GM18909 (cell line): ENCODE measurements at regions not wholly inside any gene's neighbourhood (a gene's known extent, or its start where the extent isn't known, plus 50 kb on each side); places are given as distances from the start of the nearest gene placed in this dataset.

Source experiments
- ATAC-seq: cut with Tn5 transposase; IDR thresholded peaks from one replicate; pipeline ENCODE4 v1.9.1; 2021; ENCODE audit warnings: mild to moderate bottlenecking; ENCODE audit not compliant: unreplicated experiment, poor library complexity

GRCh38 chr4:143273160-143273917 lies 63.3 kb upstream of the GAB1 start:
- no peak for ATAC-seq

- no peak for ATAC-seq
These were observed 55.8 kb upstream of the GAB1 start for GRCh38 chr4:143280861-143281260.

GRCh38 chr4:143281507-143282190 lies 55.0 kb upstream of the GAB1 start:
- peak; percentile 65 for ATAC-seq

DNA sequence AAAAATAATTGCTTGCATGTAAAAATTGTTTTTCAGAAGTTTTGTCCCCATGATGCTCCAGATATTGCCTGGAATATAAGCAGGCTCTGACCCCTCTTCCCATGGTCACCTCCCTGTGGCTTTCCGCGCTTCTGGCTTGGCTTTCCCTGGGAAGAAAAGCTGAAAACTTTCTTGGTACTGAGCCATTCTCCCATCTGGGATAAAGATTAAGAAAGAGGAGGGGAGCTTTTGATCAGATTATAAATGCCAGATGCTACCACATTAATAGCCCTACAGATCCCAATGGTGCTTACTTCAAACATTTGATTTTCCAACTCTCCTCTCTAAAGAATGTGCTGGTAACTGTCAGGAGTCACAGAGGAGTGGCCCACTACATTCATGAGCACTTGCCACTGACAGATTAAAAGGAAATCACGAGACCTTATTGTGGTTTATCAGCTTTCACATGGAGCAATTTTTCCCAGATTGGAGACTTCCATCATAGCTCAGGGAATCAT lies 54.4 kb upstream of the GAB1 start:
- no peak for ATAC-seq

DNA sequence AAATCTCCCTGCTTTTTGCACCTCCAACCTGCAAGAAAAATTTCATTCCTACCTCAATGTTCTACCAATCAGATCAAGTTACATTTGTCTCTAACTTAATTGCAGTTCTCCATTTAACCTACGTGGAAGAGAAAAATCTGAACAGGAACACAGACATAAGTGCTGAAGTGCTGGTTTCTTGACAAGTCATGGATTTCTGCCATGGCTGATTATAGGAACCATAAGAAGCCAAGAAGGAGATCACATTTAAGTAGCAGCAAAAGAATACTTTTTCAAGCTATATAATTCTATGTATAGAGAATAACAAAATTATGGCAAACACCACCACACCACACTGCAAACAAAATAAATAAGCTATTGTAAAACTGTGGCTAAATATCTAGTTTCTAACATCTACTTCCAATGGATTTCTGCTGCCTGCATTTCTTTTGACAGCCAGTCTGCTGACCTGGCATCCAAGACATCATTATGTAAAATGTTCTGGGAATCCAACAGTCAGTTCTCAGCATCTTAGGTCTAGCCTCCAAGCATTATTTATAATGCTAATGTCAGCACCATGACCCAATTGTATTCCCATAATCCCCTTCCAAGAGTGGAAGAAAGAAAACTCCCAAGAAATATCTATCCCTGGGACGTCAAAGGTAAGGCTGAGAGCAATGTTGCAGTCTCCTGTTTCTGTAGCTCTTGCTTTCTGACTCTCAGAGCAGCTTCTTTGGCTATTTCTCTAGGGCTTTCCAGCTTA lies 50.8 kb upstream of the GAB1 start:
- no peak for ATAC-seq

GRCh38 chr4:143286701-143287571 lies 49.7 kb upstream of the GAB1 start:
- ATAC-seq: no peak
